Stimulated activated CD4-positive, alpha-beta T cell treated with anti-CD3 and anti-CD28 coated beads, Interleukin-15, amount 100 ng/mL, for 48 hours (primary cell): ENCODE measurements at regions not wholly inside any gene's neighbourhood (a gene's known extent, or its start where the extent isn't known, plus 50 kb on each side); places are given as distances from the start of the nearest gene placed in this dataset.

Experiments used
- DNase-seq, 2 donors: peaks; one replicate each; pipeline ENCODE4 v3.0.0-alpha.2; 2020; ENCODE audit warnings: low read depth in 2 of 2

- DNase-seq = no peak
These were observed 456.8 kb downstream of the MAFB start for GRCh38 chr20:40232273-40232672.

- DNase-seq = no peak
These were observed 458.6 kb downstream of the MAFB start for GRCh38 chr20:40230486-40230885.

GRCh38 chr20:40225596-40225995, 463.4 kb downstream of the MAFB start:
- no peak for DNase-seq

GRCh38 chr20:40223810-40224209, 465.2 kb downstream of the MAFB start:
- DNase-seq = no peak

GRCh38 chr20:40218971-40219370, 470.1 kb downstream of the MAFB start:
- no peak for DNase-seq

GRCh38 chr20:40218316-40218969, 470.6 kb downstream of the MAFB start:
- DNase-seq = no peak

- no peak for DNase-seq
These were observed 481.4 kb downstream of the MAFB start for GRCh38 chr20:40207655-40208054.

- DNase-seq = no peak
These were observed 483.1 kb downstream of the MAFB start for GRCh38 chr20:40205971-40206370.

GRCh38 chr20:40203032-40203431, 486.0 kb downstream of the MAFB start:
- no peak for DNase-seq

- DNase-seq = no peak
These were observed 491.3 kb downstream of the MAFB start for GRCh38 chr20:40197691-40198090.

- no peak for DNase-seq
These were observed 492.1 kb downstream of the MAFB start for GRCh38 chr20:40196846-40197436.

- no peak for DNase-seq
These were observed 493.3 kb downstream of the MAFB start for GRCh38 chr20:40195742-40196141.

GRCh38 chr20:40192529-40192928, 496.5 kb downstream of the MAFB start:
- DNase-seq = no peak

- no peak for DNase-seq
These were observed 497.0 kb downstream of the MAFB start for GRCh38 chr20:40192081-40192480.

- no peak for DNase-seq
These were observed 497.5 kb downstream of the MAFB start for GRCh38 chr20:40191573-40191972.

- DNase-seq = no peak
These were observed 499.4 kb downstream of the MAFB start for GRCh38 chr20:40189621-40190020.

- no peak for DNase-seq
These were observed 500.7 kb downstream of the MAFB start for GRCh38 chr20:40188319-40188718.

GRCh38 chr20:40186826-40187225, 502.2 kb downstream of the MAFB start:
- no peak for DNase-seq

GRCh38 chr20:40181676-40182075, 507.4 kb downstream of the MAFB start:
- DNase-seq = no peak

GRCh38 chr20:40176098-40176841, 512.8 kb downstream of the MAFB start:
- DNase-seq = no peak

GRCh38 chr20:40175296-40175695, 513.7 kb downstream of the MAFB start:
- DNase-seq = no peak

- no peak for DNase-seq
These were observed 515.2 kb downstream of the MAFB start for GRCh38 chr20:40173872-40174271.

GRCh38 chr20:40168981-40169620, 519.9 kb downstream of the MAFB start:
- no peak for DNase-seq
